Fibroblast of pulmonary artery (primary cell): ENCODE measurements at regions not wholly inside any gene's neighbourhood (a gene's known extent, or its start where the extent isn't known, plus 50 kb on each side); places are given as distances from the start of the nearest gene placed in this dataset.

ENCODE experiments used
- DNase-seq: peaks from one replicate; pipeline ENCODE4 v3.0.0-alpha.2; 2010; ENCODE audit warnings: low read depth
- H3K4me3 ChIP-seq: replicated peaks from 2 replicates; pipeline ENCODE4 v1.5.1; 2011; ENCODE audit warnings: low read depth, mild to moderate bottlenecking, control low read depth, low read length, moderate library complexity
- CTCF ChIP-seq: IDR thresholded peaks from 2 replicates; pipeline ENCODE4 v1.5.1; 2011; ENCODE audit warnings: mild to moderate bottlenecking, control low read depth, low read length, inconsistent platforms; ENCODE audit errors: missing control alignments

GRCh38 chr1:83802023-83802422 is 196.9 kb downstream of the TTLL7 start:
- DNase-seq: no peak
- no peak overlapping the region for H3K4me3 ChIP-seq
- no peak for TF ChIP-seq CTCF

- H3K4me3 ChIP-seq: no peak overlapping the region
- DNase-seq: no peak
- no peak for TF ChIP-seq CTCF
Observed at GRCh38 chr1:83800066-83800465, 198.9 kb downstream of the TTLL7 start.

- H3K4me3 ChIP-seq: no peak overlapping the region
- no peak for TF ChIP-seq CTCF
- DNase-seq: no peak
Observed at GRCh38 chr1:83799594-83799993, 199.3 kb downstream of the TTLL7 start.

GRCh38 chr1:83798965-83799364 is 200.0 kb downstream of the TTLL7 start:
- H3K4me3 ChIP-seq: no peak overlapping the region
- no peak for TF ChIP-seq CTCF
- no peak for DNase-seq

- H3K4me3 ChIP-seq: no peak overlapping the region
- DNase-seq: no peak
- no peak for TF ChIP-seq CTCF
Observed at GRCh38 chr1:83796409-83796808, 202.5 kb downstream of the TTLL7 start.

GRCh38 chr1:83794384-83794783 is 204.5 kb downstream of the TTLL7 start:
- H3K4me3 ChIP-seq: no peak overlapping the region
- no peak for TF ChIP-seq CTCF
- no peak for DNase-seq

GRCh38 chr1:83791821-83792437 is 207.0 kb downstream of the TTLL7 start:
- no peak for TF ChIP-seq CTCF
- H3K4me3 ChIP-seq: no peak overlapping the region
- no peak for DNase-seq
